Keratinocyte (primary cell): ENCODE measurements at regions not wholly inside any gene's neighbourhood (a gene's known extent, or its start where the extent isn't known, plus 50 kb on each side); places are given as distances from the start of the nearest gene placed in this dataset.

Source experiments
- CTCF ChIP-seq, 3 experiments: IDR thresholded peaks in 1 of 3; conservative IDR thresholded peaks in 1 of 3; optimal IDR thresholded peaks in 1 of 3; 2 replicates in 2 of 3; 3 replicates in 1 of 3; pipeline versions ENCODE3 to v1.5.1; 2011; ENCODE audit warnings: low read length in 3 of 3, mild to moderate bottlenecking in 3 of 3, moderate library complexity in 2 of 3, control low read depth in 1 of 3, inconsistent platforms in 1 of 3; ENCODE audit not compliant: insufficient read depth in 2 of 3; ENCODE audit errors: extremely low read depth in 1 of 3
- EZH2 ChIP-seq: IDR thresholded peaks from one replicate; pipeline ENCODE4 v1.6.1; 2012; ENCODE audit warnings: inconsistent platforms, mild to moderate bottlenecking, low read length, moderate library complexity

- TF ChIP-seq CTCF (optimal IDR thresholded peaks at IDR 0.05 in 1 of 3, IDR thresholded peaks at IDR 0.05 in 1 of 3, conservative IDR thresholded peaks at IDR 0.05 in 1 of 3; ENCODE audit: extremely low read depth in 1 of 3, insufficient read depth in 2 of 3, low read length in 3 of 3) (no peak), EZH2 (no peak)
Observed at GRCh38 chr6:134814076-134814695, 135.7 kb downstream of the ALDH8A1 start.
